RWPE1 (cell line): ENCODE measurements at regions not wholly inside any gene's neighbourhood (a gene's known extent, or its start where the extent isn't known, plus 50 kb on each side); places are given as distances from the start of the nearest gene placed in this dataset.

Experiments used
- CTCF ChIA-PET: fragments of 350-600 bp; sonication (Branson Sonifier 250); formaldehyde crosslinking; extraction: SDS; loops from one replicate; lab custom pipeline; 2021; lab: Yijun Ruan, JAX
- POLR2A ChIA-PET: fragments of 400-600 bp; formaldehyde crosslinking; extraction: SDS; loops from one replicate; lab custom pipeline; 2020; ENCODE audit warnings: antibody characterized with exemption; ENCODE audit not compliant: low non-redundant PET; lab: Yijun Ruan, JAX
- DNase-seq: peaks from one replicate; pipeline ENCODE4 v3.0.0; 2012; ENCODE audit warnings: low spot score
- H3K27ac ChIP-seq: fragments of 450-650 bp; 2 replicates; pipeline ENCODE4 v1.5.1; 2017
- TF ChIP-seq, protein P1 (sequence below): fragments of 450-650 bp; conservative IDR thresholded peaks from 2 replicates; pipeline ENCODE4 v1.5.1; 2017; ENCODE audit warnings: low read depth, mild to moderate bottlenecking

DNA sequence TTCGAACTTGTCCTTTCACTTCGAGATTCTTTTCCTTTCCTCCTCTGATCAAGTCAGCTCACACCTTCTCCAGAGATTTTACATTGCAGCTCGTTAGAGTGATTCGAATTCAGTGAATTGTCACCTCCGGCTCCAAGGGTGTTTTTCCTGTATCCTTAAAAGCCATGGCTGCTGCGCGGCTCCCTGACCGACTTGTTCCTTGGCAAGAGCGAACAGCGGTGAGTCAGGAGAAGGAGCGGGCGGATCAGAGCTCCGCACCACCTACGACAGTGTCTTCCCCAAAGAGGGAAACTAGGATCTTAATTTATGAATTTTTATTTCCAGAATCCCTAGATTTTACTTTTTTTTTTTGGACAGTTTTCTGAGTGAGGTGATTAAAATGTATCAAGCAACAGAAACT lies 204.4 kb upstream of the ADGRL2 start:
- TF ChIP-seq, protein P1, sequence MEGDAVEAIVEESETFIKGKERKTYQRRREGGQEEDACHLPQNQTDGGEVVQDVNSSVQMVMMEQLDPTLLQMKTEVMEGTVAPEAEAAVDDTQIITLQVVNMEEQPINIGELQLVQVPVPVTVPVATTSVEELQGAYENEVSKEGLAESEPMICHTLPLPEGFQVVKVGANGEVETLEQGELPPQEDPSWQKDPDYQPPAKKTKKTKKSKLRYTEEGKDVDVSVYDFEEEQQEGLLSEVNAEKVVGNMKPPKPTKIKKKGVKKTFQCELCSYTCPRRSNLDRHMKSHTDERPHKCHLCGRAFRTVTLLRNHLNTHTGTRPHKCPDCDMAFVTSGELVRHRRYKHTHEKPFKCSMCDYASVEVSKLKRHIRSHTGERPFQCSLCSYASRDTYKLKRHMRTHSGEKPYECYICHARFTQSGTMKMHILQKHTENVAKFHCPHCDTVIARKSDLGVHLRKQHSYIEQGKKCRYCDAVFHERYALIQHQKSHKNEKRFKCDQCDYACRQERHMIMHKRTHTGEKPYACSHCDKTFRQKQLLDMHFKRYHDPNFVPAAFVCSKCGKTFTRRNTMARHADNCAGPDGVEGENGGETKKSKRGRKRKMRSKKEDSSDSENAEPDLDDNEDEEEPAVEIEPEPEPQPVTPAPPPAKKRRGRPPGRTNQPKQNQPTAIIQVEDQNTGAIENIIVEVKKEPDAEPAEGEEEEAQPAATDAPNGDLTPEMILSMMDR, result no peak

DNA sequence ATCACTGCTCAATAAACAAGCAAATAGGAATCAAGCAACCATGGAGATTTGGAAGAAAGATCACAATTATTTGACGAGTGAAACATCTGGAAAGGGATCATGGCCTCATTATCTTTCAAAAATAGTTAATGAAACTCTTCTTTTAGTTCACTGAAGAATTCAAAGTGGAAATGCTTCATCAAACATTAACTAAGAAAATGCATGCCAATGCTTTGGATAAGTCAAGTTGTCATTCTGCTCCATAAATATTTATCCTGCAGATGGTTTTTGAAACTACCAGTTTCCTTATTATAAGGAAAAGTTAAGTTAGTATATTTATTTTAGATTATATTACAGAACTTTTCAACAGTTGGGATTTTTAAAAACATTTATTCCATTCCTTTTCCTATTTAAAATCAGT lies 206.5 kb upstream of the ADGRL2 start:
- TF ChIP-seq, protein P1, result no peak
- CTCF ChIA-PET, result no interaction called here
- POLR2A ChIA-PET, result no interaction called here
- no peak for DNase-seq
- no peak overlapping the region for H3K27ac ChIP-seq

More for the DNA sequence above, 204.4 kb upstream of the ADGRL2 start:
- ChIA-PET POLR2A (no interaction called here), CTCF (interaction anchor here (0.6 kb wide), 1 partner anchor 305 kb away, joined by 5 read pairs; no protein-coding TSS in a partner anchor)
- no peak overlapping the region for H3K27ac ChIP-seq
- DNase-seq, result no peak

DNA sequence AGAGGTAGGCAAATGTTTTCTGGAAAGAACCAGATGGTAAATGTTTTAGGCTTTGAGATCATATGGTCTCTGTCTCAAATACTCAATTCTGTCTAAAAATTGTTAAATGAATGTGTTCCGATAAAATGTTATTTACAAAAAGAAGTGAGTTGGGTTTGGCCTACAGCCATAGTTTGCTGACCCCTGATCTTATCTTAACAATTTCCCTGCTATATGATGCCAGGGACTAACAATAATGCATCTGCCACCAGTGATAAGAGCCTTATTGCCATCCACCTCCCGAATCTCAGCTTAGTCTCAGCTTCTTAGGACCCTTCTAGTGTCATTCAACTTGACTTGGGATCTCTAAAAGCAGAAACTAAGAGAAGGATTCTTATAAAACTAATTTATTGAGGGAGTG lies 208.5 kb upstream of the ADGRL2 start:
- ChIA-PET CTCF (interaction anchor here (0.6 kb wide), 1 partner anchor 1465 kb away, joined by 3 read pairs; no protein-coding TSS in a partner anchor), POLR2A (no interaction called here)
- TF ChIP-seq, protein P1, result no peak
- no peak overlapping the region for H3K27ac ChIP-seq
- DNase-seq, result no peak

DNA sequence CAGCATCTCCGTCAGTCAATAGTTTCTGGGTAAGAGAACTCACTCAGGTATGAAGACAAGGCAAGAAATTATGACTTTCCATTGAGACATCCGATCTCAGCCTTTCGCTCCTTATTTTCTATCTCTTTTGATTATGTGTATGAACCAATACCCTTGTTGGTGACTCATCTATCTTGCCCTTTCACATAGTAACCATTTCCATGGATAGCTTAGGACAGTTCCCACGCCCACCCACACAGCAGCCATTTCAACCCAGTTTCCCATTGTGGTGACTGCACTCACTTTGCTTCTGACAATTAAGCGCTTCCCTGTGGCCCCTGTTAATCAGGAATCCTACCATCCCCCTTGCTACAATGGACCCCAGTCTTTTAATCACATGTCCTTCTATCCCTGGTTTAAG lies 210.6 kb upstream of the ADGRL2 start:
- CTCF ChIA-PET, result no interaction called here

DNA sequence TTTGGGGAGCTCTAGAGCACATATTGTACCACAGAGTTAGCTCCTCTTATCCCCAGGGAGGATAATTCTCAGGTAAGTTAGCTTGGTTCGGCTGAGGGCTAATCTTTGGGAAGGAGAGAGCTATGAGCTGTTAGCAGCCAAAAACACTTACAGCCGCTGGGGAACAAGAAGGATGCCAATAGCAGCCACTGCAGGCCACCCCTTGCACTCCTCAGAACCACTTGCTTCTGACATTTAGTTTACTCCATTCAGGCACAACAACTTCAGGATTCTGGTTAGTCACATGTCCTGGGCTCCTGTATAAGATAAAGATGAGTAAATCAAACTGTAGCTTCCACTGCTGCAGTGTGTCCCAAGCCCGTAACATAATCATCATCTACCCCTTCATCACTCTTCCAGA lies 212.6 kb upstream of the ADGRL2 start:
- CTCF ChIA-PET, result no interaction called here

More for the DNA sequence above, 210.6 kb upstream of the ADGRL2 start:
- H3K27ac ChIP-seq, result no peak overlapping the region
- TF ChIP-seq, protein P1, result no peak
- DNase-seq, result no peak
- POLR2A ChIA-PET, result no interaction called here

DNA sequence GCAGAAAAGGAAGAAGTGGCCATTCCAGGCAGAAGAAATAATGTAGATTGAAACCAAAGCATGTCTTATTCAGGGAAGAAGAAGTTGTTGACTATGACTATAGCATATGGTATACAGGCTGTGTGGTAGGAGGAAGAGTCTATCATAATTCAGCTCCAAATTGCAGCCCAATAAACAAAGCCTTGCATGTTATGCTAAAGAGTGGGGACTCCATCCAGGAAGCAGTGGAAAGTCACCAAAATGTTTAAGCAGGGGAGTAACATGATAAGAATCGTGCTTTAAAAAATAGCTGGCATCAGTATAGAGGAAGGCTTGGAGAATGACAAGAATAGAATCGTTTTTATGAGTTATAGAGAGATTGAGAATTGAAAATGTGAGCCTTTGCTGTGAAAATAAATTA lies 213.3 kb upstream of the ADGRL2 start:
- CTCF ChIA-PET, result no interaction called here
- DNase-seq, result no peak
- H3K27ac ChIP-seq, result no peak overlapping the region
- POLR2A ChIA-PET, result no interaction called here
- TF ChIP-seq, protein P1, result no peak

More for the DNA sequence above, 212.6 kb upstream of the ADGRL2 start:
- H3K27ac ChIP-seq, result no peak overlapping the region
- DNase-seq, result no peak
- TF ChIP-seq, protein P1, result no peak
- POLR2A ChIA-PET, result no interaction called here
